ENCODE measurements at regions not wholly inside any gene's neighbourhood (a gene's known extent, or its start where the extent isn't known, plus 50 kb on each side); places are given as distances from the start of the nearest gene placed in this dataset.
A peak's percentile ranks its signal among the peaks of the same experiment; 100 is the strongest.

GRCh38 chr5:56499491-56499890, 266.4 kb upstream of the ANKRD55 start:
- Histone ChIP-seq H3K36me3 (no peaks in the 10 kb centered on the region), H3K9me3 (ENCODE audit: severe bottlenecking) (no peaks in the 10 kb centered on the region), H3K27me3 (ENCODE audit: insufficient read depth, low read depth, severe bottlenecking) (no peaks in the 10 kb centered on the region), H3K27ac (no peak overlapping the region), H3K4me3 (ENCODE audit: low read depth, low read length) (no peak overlapping the region)
- DNase-seq = no peak
- TF ChIP-seq CTCF (IDR thresholded peaks at IDR 0.05; ENCODE audit: low read depth, low read length) = no peak

- Histone ChIP-seq H3K36me3 (no peaks in the 10 kb centered on the region), H3K27me3 (ENCODE audit: insufficient read depth, low read depth, severe bottlenecking) (no peaks in the 10 kb centered on the region), H3K27ac (no peak overlapping the region), H3K9me3 (ENCODE audit: severe bottlenecking) (no peaks in the 10 kb centered on the region), H3K4me3 (ENCODE audit: low read depth, low read length) (no peak overlapping the region)
- no peak for DNase-seq
- TF ChIP-seq CTCF (IDR thresholded peaks at IDR 0.05; ENCODE audit: low read depth, low read length) = no peak
Measured at GRCh38 chr5:56498759-56499395, 265.7 kb upstream of the ANKRD55 start.

GRCh38 chr5:56496581-56497063, 263.5 kb upstream of the ANKRD55 start:
- Histone ChIP-seq H3K36me3 (no peaks in the 10 kb centered on the region), H3K27ac (no peak overlapping the region), H3K4me3 (ENCODE audit: low read depth, low read length) (no peak overlapping the region), H3K27me3 (ENCODE audit: insufficient read depth, low read depth, severe bottlenecking) (no peaks in the 10 kb centered on the region), H3K9me3 (ENCODE audit: severe bottlenecking) (no peaks in the 10 kb centered on the region)
- DNase-seq = peak; percentile 58
- no peak for TF ChIP-seq CTCF (IDR thresholded peaks at IDR 0.05; ENCODE audit: low read depth, low read length)

GRCh38 chr5:56494300-56494731, 261.2 kb upstream of the ANKRD55 start:
- DNase-seq = no peak
- no peak for TF ChIP-seq CTCF (IDR thresholded peaks at IDR 0.05; ENCODE audit: low read depth, low read length)
- H3K9me3 ChIP-seq (ENCODE audit: severe bottlenecking) = no peaks in the 10 kb centered on the region
- H3K27ac ChIP-seq = no peak overlapping the region
- H3K4me3 ChIP-seq (ENCODE audit: low read depth, low read length) = no peak overlapping the region
- H3K27me3 ChIP-seq (ENCODE audit: insufficient read depth, low read depth, severe bottlenecking) = no peaks in the 10 kb centered on the region
- H3K36me3 ChIP-seq = no peaks in the 10 kb centered on the region

GRCh38 chr5:56493766-56494165, 260.6 kb upstream of the ANKRD55 start:
- no peaks in the 10 kb centered on the region for H3K9me3 ChIP-seq (ENCODE audit: severe bottlenecking)
- H3K4me3 ChIP-seq (ENCODE audit: low read depth, low read length) = no peak overlapping the region
- no peaks in the 10 kb centered on the region for H3K36me3 ChIP-seq
- no peaks in the 10 kb centered on the region for H3K27me3 ChIP-seq (ENCODE audit: insufficient read depth, low read depth, severe bottlenecking)
- DNase-seq = no peak
- no peak for TF ChIP-seq CTCF (IDR thresholded peaks at IDR 0.05; ENCODE audit: low read depth, low read length)
- no peak overlapping the region for H3K27ac ChIP-seq

- no peak for DNase-seq
- Histone ChIP-seq H3K27me3 (ENCODE audit: insufficient read depth, low read depth, severe bottlenecking) (no peaks in the 10 kb centered on the region), H3K9me3 (ENCODE audit: severe bottlenecking) (no peaks in the 10 kb centered on the region)
Measured at GRCh38 chr5:56493308-56493707, 260.2 kb upstream of the ANKRD55 start.

More at GRCh38 chr5:56493308-56493707, 260.2 kb upstream of the ANKRD55 start:
- Histone ChIP-seq H3K4me3 (ENCODE audit: low read depth, low read length) (no peak overlapping the region), H3K27ac (no peak overlapping the region), H3K36me3 (no peaks in the 10 kb centered on the region)
- no peak for TF ChIP-seq CTCF (IDR thresholded peaks at IDR 0.05; ENCODE audit: low read depth, low read length)
